ENCODE measurements at regions not wholly inside any gene's neighbourhood (a gene's known extent, or its start where the extent isn't known, plus 50 kb on each side); places are given as distances from the start of the nearest gene placed in this dataset.
"Not testable (repeated sequence)": the region's sequence is repeated elsewhere in the genome, so short reads cannot be mapped to it uniquely, and the experiment has no call there.

DNA sequence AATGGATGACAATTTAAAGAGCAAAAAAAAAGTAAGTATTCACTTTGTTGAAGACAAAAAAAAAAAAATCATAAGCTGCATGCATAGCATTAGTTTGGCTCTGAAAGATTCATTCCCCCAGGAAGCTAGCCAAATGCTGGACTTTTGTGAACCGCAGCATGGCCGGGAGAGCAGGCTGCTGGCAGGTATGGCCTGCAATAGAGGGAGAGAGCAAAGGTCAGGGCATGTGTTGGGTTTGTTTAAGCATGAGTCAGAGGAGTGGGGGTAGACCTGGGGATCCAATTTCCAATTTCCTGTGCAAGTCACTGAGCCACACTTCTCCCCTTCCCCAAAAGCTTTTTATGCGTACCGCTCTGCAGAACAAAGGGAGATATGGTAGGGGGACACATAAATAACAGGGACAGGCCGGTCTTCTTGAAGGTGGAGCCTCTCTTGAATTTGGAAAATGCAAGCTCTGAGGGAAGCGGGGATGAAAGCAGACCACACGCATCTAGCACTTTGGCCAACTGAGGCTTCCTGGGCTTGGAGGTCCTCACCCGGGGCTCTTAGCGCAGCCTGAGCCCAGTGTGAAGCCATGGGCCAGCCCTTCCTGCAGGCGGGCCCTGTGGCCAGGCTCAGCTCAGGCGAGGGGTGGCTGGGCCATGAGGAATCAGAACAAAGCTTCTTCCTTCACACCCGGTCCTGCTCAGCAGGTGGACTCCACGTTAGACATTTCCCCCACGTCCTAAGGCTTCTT lies 171.1 kb downstream of the TOMM20 start:
- no peak for DNase-seq

DNA sequence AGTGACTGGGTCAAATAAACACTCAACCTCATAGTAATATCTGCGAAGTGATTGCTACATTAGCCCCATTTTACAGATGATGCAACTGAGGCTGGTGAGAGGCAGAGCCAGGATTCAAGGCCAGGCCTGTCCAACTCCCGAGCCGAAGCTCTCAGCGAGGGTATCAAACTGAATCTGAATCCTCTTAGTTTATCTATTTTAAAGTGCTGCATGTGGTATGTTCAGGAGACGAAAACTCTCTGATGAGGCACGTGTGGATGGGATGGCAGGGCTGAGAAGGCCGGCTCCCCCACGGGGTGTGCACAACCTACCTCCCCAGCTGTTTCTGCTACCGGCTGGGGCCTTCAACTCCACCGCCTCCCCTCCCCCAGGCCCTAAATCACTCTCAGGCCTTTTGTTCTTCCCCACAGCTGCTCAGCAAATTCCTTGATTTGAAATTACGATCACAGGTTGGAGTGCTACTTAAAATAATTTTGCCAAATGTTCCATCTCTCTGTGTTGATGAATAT lies 171.8 kb downstream of the TOMM20 start:
- DNase-seq: no peak

DNA sequence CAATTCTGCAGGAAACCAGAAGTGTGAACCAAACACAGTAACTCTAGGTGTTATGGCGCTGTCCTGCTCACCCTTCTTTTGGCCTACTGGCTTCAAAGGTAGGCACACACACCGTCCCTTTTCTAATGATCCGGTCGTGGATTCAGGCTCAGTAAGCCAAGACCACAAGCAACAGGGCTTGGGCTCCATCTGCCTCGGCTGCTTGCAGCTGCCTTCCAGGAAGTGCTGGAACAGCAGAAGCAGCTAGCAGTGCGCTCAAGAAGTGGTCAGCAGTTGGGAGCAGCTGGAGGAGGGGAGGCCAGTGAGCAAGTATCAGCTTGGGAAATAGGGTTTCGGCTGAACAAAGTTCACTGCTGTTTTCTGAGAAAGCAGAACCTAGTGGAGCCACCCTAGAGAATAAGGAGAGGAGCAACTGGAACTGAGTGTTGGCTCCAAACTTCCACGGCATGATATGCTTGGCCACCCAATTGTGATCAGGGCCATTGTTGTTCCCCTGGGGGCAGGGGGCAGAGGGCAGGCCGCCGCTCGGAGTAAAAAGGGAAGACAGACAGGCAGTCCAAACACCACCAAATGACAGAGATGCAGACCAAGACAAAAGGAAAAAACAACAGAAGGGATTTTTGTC lies 173.4 kb downstream of the TOMM20 start:
- DNase-seq: peak; percentile 69

DNA sequence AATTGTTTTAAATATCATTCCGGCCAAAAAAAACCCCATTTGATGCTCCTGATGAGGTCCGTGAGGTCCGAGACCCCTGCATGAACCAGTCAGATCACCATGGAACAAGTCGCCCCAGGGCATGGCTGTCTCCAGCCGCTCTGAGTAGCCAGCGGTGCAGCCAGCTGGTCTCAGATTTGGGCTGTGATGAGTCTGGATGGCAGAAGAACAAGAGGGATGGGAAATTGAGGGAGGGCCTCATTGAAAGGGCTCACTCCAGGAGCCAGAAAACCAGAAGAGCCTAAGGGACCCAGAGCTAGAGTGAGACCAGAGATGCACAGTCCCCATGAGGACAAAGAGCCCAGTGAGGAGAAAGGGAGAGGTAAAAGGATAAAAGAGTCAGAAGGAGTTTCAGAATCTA lies 174.0 kb downstream of the TOMM20 start:
- DNase-seq: no peak

DNA sequence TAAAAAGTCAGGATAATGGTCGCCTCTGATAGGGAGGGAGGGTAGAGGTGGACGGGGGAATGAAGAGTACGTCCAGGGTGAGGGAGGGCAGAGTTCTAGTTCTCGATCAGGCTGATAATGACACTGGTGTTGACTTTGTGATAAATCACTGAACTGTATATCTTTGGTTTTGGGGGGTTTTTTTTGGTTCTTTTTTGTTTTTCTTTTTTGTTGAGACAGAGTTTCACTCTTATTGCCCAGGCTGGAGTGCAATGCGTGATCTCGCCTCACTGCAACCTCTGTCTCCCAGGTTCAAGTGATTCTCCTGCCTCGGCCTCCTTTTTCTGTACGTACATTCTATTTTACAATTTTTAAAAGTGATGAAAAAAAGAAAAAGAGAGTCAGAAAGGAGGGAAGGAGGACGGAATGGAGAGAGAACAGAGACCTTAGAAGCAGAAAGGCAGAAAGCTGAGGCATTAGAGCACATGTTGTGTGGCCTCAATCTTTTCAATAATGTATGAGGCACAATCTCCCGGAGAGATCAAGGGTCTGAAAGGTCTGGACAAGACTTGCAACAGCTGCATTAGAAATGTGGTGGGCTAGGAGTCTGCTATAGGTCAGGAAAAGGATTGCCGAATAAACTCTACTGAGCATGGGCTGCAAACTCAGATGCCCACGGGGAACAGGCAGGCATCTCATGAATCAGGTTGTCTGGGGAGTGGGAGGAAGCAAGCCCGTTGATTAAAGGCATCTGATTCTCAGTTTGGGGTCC lies 174.8 kb downstream of the TOMM20 start:
- no peak for DNase-seq

DNA sequence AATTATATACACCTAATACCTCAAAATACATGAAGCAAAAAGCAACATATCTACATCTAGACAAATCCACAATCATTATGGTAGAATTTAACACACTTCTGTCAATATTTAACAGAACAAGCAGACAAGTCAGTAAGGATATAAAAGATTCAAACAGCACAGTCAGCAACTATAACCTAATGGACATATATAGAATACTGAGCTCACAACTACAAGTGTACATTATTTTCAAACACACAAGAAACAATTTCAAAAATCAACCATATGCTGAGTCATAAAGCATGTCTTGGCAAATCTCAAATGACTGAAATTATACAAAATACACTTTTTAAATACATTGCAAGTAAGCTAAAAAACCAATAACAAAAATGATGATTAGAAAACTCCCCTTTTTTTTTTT lies 178.0 kb downstream of the TOMM20 start:
- DNase-seq: no peak

DNA sequence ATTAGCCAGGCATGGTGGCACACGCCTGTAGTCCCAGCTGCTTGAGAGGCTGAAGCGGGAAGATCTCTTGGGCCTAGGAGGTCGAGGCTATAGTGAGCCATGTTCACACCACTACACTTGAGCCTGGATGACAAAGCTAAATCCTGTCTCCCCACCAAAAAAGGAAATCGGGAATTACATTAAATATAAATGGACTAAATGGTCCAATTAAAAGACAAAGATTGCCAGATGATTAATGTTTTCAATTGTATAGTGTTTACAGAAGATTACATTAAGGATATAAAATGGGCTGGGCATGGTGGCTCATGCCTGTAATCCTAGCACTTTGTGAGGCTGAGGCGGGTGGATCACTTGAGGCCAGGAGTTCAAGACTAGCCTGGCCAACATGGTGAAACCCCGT lies 179.1 kb downstream of the TOMM20 start:
- not testable (repeated sequence) for DNase-seq

DNA sequence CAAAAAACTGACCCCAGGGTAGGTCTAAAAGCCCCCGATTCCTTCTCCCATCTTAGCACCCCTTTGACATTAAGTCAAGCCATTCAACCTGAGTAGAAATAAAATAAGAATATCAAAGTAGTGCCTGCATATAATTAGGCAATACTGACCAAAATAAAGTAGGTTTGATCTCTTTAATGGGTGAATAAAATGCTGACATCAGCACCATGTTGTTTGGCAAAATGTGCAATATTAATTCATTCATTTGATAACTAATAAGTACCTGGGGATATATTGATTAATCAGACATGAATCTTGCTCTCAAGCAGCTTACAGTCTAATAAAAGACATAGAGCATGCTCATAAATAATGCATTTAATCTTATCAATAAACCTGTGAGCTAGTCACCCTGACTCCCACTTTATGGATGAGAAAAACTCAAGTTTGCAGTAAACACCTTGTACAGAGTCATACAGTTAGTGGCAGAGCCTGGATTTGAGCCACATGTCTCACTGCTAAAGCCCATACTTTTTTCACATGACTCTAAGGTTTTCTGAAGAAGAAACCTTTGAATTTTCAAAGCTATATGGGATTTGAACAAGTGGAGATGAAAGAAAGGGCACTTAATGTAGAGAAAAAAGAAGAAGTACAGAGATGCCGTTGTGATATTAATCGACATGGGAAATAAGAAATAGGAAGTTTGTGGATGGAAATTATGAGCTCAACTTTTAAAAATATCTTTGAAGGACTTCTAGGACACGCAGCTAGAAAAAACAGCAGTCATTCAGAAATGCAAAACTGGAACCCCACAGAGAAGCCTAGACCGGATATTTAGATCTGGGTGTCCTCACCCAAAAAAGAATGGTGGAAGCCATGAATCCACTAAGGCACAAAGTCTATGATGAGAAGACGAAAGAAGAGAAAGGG lies 183.9 kb downstream of the TOMM20 start:
- no peak for DNase-seq

DNA sequence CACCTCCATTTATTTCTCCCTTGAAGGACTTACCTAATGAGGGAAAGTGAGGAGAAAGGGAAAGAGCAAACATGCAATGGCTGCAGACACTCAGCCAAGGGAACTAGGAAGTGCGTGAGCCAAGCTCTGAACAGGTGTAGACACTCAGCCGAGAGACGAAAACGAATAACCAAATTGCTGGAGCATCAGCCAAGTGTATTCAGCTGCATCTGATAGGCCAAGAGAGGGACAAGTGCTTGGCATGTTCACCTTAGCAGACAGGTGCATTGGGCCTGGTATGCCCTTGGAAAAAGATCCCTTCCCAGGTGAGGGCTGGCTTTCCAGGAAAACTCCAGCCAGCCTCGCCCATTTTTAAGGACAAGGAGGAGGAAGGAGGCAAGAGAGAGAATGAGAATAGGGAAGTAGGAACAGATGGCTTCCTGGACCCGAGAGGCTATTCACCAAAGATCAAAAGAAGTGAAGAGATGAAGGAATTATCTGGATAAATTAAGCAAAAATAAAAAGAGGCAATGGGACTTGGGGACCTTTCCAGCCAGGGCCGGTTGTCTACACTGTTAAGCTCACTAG lies 184.7 kb downstream of the TOMM20 start:
- DNase-seq: no peak

DNA sequence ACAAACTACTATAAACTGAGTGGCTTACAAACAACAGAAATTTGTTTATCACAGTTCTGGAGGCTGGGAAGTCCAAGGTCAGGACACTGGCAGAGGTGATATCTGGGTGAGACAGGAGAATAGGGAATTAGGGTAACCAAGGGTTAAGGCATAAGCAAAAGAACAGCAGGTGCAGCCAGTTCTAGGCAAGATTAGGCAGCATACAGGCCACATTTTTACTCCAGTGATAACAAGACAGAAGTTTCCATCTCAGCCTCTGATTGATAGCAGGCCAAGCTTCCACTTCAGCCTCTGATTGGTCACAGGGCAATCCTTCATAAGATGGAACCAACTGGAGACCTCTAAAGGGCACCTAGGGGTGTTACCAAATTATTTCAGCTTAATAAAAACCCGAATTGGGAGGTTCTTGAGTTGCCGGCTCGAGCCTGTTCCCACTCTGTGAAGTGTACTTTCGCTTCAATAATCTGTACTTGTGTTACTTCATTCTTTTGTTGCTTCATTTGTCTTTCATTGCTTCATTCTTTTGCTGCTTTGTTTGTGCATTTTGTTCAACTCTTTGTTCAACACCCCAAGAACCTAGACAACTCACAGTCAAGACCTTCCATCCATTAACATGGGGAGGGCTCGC lies 185.6 kb downstream of the TOMM20 start:
- DNase-seq: no peak

DNA sequence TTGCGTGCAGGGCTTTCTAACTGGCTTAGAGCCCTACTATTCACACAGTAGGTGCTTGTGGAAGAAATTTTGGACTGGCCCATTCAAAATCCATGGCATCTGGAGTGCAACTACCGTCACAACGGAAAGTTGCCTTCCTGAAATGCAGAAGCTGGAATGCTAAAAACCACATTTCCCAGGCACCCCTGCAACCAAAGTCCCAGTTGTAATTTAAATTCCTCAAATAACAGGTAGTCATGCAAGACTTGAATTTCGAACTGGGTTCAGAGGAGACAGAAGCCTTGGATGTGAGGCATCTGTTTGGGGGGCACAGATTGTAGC lies 186.7 kb downstream of the TOMM20 start:
- DNase-seq: no peak

DNA sequence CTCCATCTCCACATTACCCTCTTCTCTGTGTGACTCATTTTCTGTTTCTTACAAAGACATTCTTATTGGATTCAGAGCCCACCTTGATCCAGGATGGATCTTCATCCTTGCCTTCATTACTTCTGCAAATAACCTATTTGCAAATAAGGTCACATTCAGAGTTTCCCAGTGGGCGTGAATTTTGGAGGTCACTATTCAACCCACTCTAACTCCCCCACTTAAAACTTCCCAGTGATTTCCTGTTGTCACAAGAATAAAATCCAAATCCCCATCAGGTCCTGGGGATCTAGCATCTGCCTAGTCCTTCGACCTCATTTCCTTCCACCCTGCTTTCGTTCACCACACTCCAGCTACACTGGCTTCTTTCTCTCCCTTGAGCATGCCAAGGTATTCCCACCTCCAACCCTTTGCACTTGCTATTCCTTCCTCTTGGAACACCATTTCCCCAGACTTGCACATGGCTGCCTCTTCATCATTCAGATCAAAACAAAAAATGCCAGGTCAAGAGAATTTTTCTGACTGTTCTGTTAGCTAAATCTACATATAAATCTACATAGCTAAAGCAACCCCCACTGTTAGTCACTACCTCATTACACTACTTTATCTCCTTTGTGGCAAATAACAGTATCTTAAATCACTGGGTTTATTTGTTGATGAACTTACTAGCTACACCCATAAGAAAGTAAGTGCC lies 187.2 kb downstream of the TOMM20 start:
- DNase-seq: no peak

DNA sequence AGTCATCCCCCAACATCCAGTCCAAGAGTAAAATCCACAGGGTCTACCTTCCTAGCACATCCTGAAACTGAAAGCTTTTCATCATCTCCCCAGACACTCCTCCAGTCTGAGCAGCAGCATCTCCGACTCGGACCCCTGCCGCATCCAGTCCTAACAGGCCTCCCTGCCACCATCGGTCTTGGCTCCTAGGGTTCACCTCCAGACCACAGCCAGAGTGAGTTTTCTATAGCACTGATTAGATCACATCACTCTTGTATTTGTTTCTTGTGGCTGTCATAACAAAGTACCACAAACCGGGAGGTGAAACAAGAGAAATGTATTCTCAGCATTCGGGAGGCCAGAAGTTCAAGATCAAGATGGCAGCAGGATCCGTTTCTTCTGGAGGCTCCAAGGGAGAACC lies 187.8 kb downstream of the TOMM20 start:
- DNase-seq: no peak

DNA sequence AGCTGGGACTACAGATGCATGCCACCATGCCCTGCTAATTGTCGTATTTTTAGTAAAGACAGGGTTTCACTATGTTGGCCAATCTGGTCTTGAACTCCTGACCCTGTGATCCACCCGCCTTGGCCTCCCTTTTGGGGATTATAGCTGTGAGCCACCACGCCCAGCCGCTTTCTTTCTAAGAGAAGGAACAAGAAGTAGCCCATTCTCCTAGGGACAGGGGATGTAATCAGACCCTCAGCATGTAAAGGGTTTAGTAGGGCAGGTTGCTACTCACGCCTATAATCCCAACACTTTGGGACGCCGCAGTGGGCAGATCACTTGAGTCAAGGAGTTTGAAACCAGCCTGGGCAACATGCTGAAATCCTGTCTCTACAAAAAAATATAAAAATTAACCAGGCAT lies 189.7 kb downstream of the TOMM20 start:
- no peak for DNase-seq

DNA sequence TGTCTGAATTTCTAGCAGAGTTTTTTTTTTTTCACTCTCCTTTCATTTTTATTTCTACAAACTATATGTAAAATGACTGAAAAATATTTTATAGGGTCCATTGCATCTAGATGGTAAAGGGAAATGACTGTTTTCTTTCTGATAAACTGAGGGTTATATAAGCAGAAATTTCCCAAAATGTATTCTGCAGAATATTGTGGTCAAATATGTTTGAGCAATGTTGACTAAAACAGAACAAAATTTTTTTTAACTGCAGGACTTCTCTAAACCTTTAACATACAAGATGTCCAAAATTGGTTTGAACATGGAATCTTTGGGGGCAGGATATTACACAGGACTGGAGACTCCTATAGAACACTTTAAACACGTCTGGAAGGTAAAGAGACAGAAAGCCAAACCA lies 190.5 kb downstream of the TOMM20 start:
- DNase-seq: no peak

DNA sequence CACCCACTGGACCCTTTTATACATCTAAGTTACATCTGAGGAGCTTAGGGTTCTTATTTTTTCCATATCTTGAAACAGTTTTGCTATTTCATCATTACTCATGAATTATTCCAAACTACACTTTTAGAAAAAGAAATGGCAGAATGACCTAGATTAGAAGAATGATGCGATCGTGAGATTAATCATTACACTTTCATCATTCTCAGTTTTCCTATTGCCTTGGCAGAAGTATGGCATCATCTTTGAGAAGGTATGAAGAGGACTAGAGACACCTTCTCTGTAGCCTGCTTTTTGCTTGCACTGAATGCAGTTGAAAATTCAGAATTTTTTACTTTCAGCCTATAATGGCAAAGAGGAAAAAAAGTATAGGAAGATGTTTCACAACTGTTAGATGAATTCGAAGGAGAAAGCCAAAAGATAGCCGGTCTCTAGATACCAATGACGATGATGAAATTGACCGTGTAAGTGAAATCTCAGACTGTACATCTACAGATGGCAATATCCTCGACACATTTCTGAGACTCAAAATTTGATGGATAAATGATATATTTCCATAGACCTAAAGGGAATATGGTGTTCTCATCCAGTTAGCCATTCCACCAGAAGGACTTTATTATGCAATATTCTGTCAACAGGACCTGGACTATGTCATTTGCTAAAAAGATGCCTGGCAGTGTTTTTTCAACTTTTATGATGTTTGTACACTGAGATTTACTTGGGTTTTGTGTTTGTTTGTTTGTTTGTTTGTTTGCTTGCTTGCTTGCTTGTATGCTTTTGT lies 191.8 kb downstream of the TOMM20 start:
- DNase-seq: no peak

DNA sequence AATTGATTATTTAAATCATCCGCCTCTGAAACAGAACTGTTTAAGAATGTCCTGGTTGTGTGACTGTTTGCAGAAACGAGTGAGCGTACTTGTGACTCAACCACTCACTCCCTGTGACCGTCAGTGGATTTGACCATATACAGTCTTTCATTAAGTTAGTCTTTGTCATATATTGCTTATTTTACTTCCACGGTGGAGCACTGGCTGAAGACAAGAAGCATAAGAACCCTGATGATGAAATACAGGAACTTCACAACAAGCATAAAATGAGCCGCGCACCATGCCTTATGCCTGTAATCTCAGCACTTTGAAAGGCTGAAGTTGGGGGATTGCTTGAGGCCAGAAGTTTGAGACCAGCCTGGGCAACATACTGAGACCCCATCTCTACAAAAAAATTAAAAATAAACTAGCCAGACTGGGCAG lies 194.0 kb downstream of the TOMM20 start:
- no peak for DNase-seq

DNA sequence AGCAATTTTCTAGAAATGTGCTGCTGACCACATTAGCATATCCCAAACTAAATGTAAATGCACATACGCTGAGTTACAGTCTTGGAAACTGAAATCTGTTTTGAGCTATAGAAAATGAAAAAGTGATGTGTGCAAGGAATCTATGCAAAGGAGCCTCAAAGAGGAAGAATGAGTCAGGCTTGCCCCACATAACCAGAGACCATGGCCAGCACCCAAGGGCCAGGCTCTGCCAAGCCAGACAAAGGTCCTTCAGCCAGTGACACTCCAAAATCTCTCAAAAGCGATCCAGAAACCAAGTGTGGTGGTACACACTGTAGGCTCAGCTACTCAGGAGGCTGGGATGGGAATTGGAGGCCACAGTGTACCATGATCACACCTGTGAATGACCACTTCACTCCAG lies 195.2 kb downstream of the TOMM20 start:
- no peak for DNase-seq

DNA sequence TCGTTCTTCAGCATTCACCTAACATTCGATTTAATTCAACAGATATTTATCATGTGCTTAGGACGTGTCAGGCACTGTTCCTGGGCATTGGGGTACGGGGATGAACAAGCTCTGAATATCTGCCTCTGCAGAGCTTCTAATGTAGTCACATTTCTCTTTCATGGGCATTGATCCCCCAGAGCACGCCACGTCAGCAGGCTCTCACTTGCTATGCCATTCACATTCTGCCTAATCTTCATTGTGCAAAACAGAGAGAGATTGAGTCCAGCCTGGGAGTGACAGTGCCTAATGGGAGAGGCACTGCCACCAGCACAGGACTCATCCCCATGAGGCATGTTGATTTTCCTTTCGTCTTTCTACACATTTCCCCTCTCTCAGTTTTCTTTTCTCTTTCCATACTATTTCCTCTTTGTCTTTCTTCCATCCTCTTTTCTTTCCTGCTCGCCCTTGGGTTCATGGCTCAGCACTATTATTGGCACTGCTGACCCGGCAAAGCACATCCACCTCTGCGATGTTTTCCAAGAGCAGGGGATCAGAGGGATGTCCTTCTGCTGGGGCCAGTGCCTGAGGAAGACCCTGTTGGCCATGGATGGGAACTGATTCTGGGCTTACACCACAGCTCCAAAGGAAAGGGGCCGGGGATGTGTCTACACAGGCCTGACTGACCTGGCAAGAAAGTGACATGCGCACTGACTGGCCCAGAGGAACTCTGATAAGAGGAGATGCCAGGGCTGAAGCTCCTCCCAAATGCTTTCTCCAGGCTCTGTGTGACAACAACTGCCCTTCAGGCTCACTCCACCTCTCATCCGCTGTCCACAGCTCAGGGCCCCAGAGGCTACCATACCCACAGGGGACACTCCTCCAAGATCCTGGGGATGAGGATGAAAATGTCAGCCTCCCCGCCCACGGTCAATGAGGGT lies 195.9 kb downstream of the TOMM20 start:
- DNase-seq: no peak

DNA sequence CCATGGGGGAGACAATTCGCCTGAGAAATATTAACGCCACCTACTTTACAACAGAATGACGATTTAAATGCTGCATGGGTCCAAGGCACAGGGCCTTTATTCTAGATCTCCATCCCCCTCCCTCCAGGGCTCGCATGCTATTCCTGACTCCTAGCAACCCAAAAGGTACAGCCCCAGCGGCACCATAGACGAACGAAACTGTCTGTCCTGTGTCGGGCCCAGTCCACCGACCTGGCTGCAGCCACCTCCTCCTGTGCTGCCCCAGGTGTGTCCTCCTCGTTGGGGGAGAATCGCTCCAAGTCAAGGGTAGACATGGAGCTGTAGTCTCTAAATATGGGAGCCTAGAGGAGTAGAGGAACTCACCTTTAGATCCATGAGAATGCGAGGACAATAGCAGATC lies 196.5 kb downstream of the TOMM20 start:
- no peak for DNase-seq
